ENCODE measurements at regions not wholly inside any gene's neighbourhood (a gene's known extent, or its start where the extent isn't known, plus 50 kb on each side); places are given as distances from the start of the nearest gene placed in this dataset.
"Not testable (repeated sequence)": the region's sequence is repeated elsewhere in the genome, so short reads cannot be mapped to it uniquely, and the experiment has no call there.

GRCh38 chr17:20781260-20781659 lies 201.7 kb downstream of the CDRT15L2 start:
- no peak for DNase-seq (ENCODE audit: low read depth)
- TF ChIP-seq CTCF (IDR thresholded peaks at IDR 0.05; ENCODE audit: insufficient read depth, low read depth, low read length, missing control alignments), result no peak
- no peak overlapping the region for H3K4me3 ChIP-seq (ENCODE audit: low read length)

DNA sequence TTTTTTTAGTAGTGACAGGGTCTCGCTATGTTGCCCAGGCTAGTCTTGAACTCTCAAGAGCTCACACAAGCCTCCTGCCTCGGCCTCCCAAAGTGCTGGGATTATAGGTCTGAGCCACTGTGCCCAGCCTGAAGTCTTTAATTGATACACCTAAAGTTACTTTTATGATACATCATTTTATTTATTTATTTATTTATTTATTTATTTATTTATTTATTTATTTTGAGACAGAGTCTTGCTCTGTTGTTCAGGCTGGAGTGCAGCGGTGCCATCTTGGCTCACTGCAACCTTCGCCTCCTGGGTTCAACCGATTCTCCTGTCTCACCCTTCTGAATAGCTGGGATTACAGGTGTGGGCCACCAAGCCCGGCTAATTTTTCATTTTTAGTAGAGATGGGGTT lies 202.3 kb downstream of the CDRT15L2 start:
- not testable (repeated sequence) for DNase-seq (ENCODE audit: low read depth); H3K4me3 ChIP-seq (ENCODE audit: low read length)

GRCh38 chr17:20783091-20783490 lies 203.6 kb downstream of the CDRT15L2 start:
- H3K4me3 ChIP-seq (ENCODE audit: low read length), result no peak overlapping the region
- TF ChIP-seq CTCF (IDR thresholded peaks at IDR 0.05; ENCODE audit: insufficient read depth, low read depth, low read length, missing control alignments), result no peak
- no peak for DNase-seq (ENCODE audit: low read depth)

- TF ChIP-seq CTCF (IDR thresholded peaks at IDR 0.05; ENCODE audit: insufficient read depth, low read depth, low read length, missing control alignments), result no peak
- no peak for DNase-seq (ENCODE audit: low read depth)
- no peak overlapping the region for H3K4me3 ChIP-seq (ENCODE audit: low read length)
These were observed 204.7 kb downstream of the CDRT15L2 start for GRCh38 chr17:20784100-20784665.

DNA sequence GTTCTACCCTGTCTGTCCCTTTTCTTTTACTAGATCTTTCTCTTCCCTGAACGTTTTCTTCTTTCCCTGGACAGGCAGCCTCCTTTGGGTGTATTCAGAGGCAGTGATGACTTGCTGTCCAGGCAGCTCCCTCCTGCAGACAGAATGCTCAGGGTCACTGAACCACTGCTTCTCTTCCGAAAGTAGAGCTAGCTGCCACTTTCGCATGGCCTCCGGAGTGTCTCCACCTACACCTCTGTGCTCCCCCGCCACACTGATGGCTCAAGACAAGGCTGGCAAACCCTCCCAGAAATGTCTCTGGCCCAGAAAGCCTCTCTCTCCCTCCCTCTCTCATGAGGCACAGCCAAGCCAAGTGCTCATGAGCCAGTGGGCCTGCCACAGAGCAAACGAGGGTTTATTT lies 207.8 kb downstream of the CDRT15L2 start:
- DNase-seq (ENCODE audit: low read depth), result no peak
- no peak overlapping the region for H3K4me3 ChIP-seq (ENCODE audit: low read length)
- TF ChIP-seq CTCF (IDR thresholded peaks at IDR 0.05; ENCODE audit: insufficient read depth, low read depth, low read length, missing control alignments), result no peak

GRCh38 chr17:20791626-20792025 lies 212.1 kb downstream of the CDRT15L2 start:
- no peak for DNase-seq (ENCODE audit: low read depth)
- H3K4me3 ChIP-seq (ENCODE audit: low read length), result no peak overlapping the region
- no peak for TF ChIP-seq CTCF (IDR thresholded peaks at IDR 0.05; ENCODE audit: insufficient read depth, low read depth, low read length, missing control alignments)

GRCh38 chr17:20794532-20794931 lies 215.0 kb downstream of the CDRT15L2 start:
- peak; percentile 20 for TF ChIP-seq CTCF (IDR thresholded peaks at IDR 0.05; ENCODE audit: insufficient read depth, low read depth, low read length, missing control alignments)

More at GRCh38 chr17:20794532-20794931, 215.0 kb downstream of the CDRT15L2 start:
- not testable (repeated sequence) for DNase-seq (ENCODE audit: low read depth); H3K4me3 ChIP-seq (ENCODE audit: low read length)

All from epithelial cell of esophagus (primary cell).